Loucy (cell line): ENCODE measurements at regions not wholly inside any gene's neighbourhood (a gene's known extent, or its start where the extent isn't known, plus 50 kb on each side); places are given as distances from the start of the nearest gene placed in this dataset.

Source experiments
- H2AFZ ChIP-seq: fragments of 200-600 bp; sonication (generic); 2 replicates; pipeline ENCODE4 v1.6.0; 2016; ENCODE audit warnings: antibody characterized with exemption, mild to moderate bottlenecking, low read length, moderate library complexity
- H3F3A ChIP-seq: fragments of 200-600 bp; 2 replicates; pipeline ENCODE4 v1.6.0; 2016; ENCODE audit warnings: antibody characterized with exemption, low read depth, mild to moderate bottlenecking
- H3K27me3 ChIP-seq: fragments of 200-600 bp; sonication (generic); 2 replicates; pipeline ENCODE4 v1.6.1; 2014; ENCODE audit warnings: low read length, mild to moderate bottlenecking; ENCODE audit not compliant: insufficient read depth, poor library complexity, severe bottlenecking
- H3K36me3 ChIP-seq: fragments of 200-600 bp; sonication (generic); 2 replicates; pipeline ENCODE4 v1.6.1; 2016; ENCODE audit warnings: low read length; ENCODE audit not compliant: insufficient read depth
- H3K4me1 ChIP-seq: fragments of 200-600 bp; sonication (generic); 2 replicates; pipeline ENCODE4 v1.5.1; 2014; ENCODE audit warnings: low read length, mild to moderate bottlenecking; ENCODE audit not compliant: insufficient read depth, poor library complexity, severe bottlenecking
- H3K4me2 ChIP-seq: fragments of 200-600 bp; sonication (generic); 2 replicates; pipeline ENCODE4 v1.6.0; 2014; ENCODE audit warnings: antibody characterized with exemption, low read length, low read depth, mild to moderate bottlenecking; ENCODE audit not compliant: poor library complexity, severe bottlenecking
- H3K4me3 ChIP-seq: fragments of 200-600 bp; sonication (generic); 2 replicates; pipeline ENCODE4 v1.5.1; 2014; ENCODE audit warnings: low read length, mild to moderate bottlenecking, mixed read lengths; ENCODE audit not compliant: poor library complexity, severe bottlenecking
- H3K79me2 ChIP-seq: fragments of 200-600 bp; sonication (generic); 2 replicates; pipeline ENCODE4 v1.6.1; 2014; ENCODE audit warnings: low read length; ENCODE audit not compliant: insufficient read depth
- H3K9ac ChIP-seq: fragments of 200-600 bp; sonication (generic); 2 replicates; pipeline ENCODE4 v1.6.0; 2014; ENCODE audit warnings: mild to moderate bottlenecking, low read depth, low read length, moderate library complexity; ENCODE audit not compliant: poor library complexity, severe bottlenecking
- H3K9me2 ChIP-seq: fragments of 200-600 bp; sonication (generic); replicated peaks from 2 replicates; pipeline ENCODE4 v1.6.1; 2016; ENCODE audit warnings: low read depth, low read length, mixed read lengths
- H3K9me3 ChIP-seq: fragments of 200-600 bp; sonication (generic); 2 replicates; pipeline ENCODE4 v1.6.1; 2014; ENCODE audit warnings: mild to moderate bottlenecking, antibody characterized with exemption, low read length, low read depth; ENCODE audit not compliant: insufficient read depth
- H4K20me1 ChIP-seq: fragments of 200-600 bp; sonication (generic); 2 replicates; pipeline ENCODE4 v1.6.0; 2014; ENCODE audit warnings: antibody characterized with exemption, low read length, mild to moderate bottlenecking; ENCODE audit not compliant: insufficient read depth, poor library complexity, severe bottlenecking
- EZH2phosphoT487 ChIP-seq: fragments of 200-600 bp; IDR thresholded peaks from 2 replicates; pipeline ENCODE4 v1.6.1; 2018; ENCODE audit warnings: antibody characterized with exemption, mild to moderate bottlenecking, moderate library complexity, borderline replicate concordance
- TF ChIP-seq, protein P1 (sequence below): fragments of 200-600 bp; sonication (generic); conservative IDR thresholded peaks from 2 replicates; pipeline ENCODE4 v1.5.1; 2014; ENCODE audit warnings: mild to moderate bottlenecking, antibody characterized with exemption, low read length

DNA sequence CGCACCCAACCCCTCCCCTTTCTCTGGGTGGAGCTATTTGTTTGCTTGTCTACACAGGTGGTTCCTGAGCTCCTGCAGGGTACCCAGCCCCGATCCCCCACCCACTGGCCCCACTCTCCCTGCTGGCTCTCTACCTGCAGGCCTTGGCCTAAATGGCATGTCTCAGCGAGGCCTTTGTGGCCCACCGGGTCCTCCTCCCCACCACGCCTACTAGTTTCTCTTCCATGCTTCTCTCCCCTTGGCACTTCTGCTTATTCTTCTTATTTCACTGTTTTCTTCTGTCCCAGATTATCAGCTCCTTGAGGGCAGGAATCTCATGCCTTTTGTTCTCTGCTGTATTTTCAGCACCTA lies 57.4 kb upstream of the ZNF536 start:
- no peak overlapping the region for H3K4me3 ChIP-seq
- H3F3A ChIP-seq, result no peaks in the 10 kb centered on the region
- no peak overlapping the region for H2AFZ ChIP-seq
- no peaks in the 10 kb centered on the region for H3K4me1 ChIP-seq
- TF ChIP-seq, protein P1, sequence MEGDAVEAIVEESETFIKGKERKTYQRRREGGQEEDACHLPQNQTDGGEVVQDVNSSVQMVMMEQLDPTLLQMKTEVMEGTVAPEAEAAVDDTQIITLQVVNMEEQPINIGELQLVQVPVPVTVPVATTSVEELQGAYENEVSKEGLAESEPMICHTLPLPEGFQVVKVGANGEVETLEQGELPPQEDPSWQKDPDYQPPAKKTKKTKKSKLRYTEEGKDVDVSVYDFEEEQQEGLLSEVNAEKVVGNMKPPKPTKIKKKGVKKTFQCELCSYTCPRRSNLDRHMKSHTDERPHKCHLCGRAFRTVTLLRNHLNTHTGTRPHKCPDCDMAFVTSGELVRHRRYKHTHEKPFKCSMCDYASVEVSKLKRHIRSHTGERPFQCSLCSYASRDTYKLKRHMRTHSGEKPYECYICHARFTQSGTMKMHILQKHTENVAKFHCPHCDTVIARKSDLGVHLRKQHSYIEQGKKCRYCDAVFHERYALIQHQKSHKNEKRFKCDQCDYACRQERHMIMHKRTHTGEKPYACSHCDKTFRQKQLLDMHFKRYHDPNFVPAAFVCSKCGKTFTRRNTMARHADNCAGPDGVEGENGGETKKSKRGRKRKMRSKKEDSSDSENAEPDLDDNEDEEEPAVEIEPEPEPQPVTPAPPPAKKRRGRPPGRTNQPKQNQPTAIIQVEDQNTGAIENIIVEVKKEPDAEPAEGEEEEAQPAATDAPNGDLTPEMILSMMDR, result no peak
- TF ChIP-seq EZH2phosphoT487, result no peak
- no peak overlapping the region for H3K9ac ChIP-seq
- H3K36me3 ChIP-seq, result no peaks in the 10 kb centered on the region
- H3K9me3 ChIP-seq, result no peaks in the 10 kb centered on the region
- H4K20me1 ChIP-seq, result no peaks in the 10 kb centered on the region
- H3K4me2 ChIP-seq, result no peak overlapping the region
- no peaks in the 10 kb centered on the region for H3K9me2 ChIP-seq
- no peaks in the 10 kb centered on the region for H3K79me2 ChIP-seq
- no peaks in the 10 kb centered on the region for H3K27me3 ChIP-seq

DNA sequence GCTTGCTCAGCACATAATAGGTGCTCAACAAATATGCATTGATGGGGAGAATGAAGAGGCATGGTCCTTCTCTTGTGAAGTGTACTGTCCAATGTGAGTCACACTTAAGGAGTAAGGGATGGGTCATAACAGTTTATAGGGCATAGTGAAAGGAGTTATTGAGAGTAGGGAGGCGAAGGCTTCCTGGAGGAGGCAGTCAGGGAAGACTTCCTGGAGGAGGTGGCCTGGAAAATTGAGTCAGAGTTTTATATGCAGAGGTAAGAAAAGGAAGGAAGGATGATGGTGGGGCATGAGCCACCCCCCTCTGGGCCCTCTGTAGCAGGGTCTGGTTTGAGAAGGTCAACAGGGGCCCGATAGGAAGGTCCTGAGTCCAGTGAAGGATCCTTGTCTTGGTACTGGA lies 57.0 kb upstream of the ZNF536 start:
- no peaks in the 10 kb centered on the region for H3K36me3 ChIP-seq
- no peaks in the 10 kb centered on the region for H3K9me3 ChIP-seq
- no peak overlapping the region for H3K4me3 ChIP-seq
- H3K27me3 ChIP-seq, result no peaks in the 10 kb centered on the region
- no peak overlapping the region for H3K9ac ChIP-seq
- H2AFZ ChIP-seq, result no peak overlapping the region
- no peaks in the 10 kb centered on the region for H3K4me1 ChIP-seq
- no peaks in the 10 kb centered on the region for H3F3A ChIP-seq
- TF ChIP-seq, protein P1, result no peak
- no peak for TF ChIP-seq EZH2phosphoT487
- H3K79me2 ChIP-seq, result no peaks in the 10 kb centered on the region
- H3K9me2 ChIP-seq, result no peaks in the 10 kb centered on the region
- H3K4me2 ChIP-seq, result no peak overlapping the region
- no peaks in the 10 kb centered on the region for H4K20me1 ChIP-seq

DNA sequence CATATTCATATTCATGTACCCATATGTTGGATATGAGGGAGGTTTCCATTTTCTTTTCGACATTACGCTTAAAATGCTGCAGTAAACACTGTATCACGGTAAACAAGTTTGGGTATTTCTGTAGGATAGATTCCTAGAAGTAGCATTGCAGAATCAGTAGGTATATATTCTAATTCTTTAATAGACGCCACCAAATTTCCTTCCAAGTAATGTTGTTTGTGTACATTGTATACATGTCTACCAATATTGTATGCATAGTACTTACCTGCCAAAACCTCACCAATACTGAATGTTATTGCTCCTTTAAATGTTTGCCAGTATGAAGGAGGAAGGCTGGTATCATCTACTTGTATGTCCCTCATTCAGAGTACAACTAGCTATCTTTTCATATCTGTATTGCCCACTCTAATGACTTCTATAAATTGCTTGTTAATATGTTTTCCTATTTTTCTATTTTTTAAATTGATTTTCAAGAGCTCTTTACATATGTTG lies 56.1 kb upstream of the ZNF536 start:
- no peaks in the 10 kb centered on the region for H3K79me2 ChIP-seq
- no peaks in the 10 kb centered on the region for H4K20me1 ChIP-seq
- H3K9ac ChIP-seq, result no peak overlapping the region
- H3K9me2 ChIP-seq, result no peaks in the 10 kb centered on the region
- no peak overlapping the region for H3K4me2 ChIP-seq
- no peaks in the 10 kb centered on the region for H3K27me3 ChIP-seq
- H3F3A ChIP-seq, result no peaks in the 10 kb centered on the region
- H3K36me3 ChIP-seq, result no peaks in the 10 kb centered on the region
- no peaks in the 10 kb centered on the region for H3K4me1 ChIP-seq
- no peak overlapping the region for H3K4me3 ChIP-seq
- H2AFZ ChIP-seq, result no peak overlapping the region
- TF ChIP-seq, protein P1, result no peak
- no peak for TF ChIP-seq EZH2phosphoT487
- H3K9me3 ChIP-seq, result no peaks in the 10 kb centered on the region
